Motor neuron (in vitro differentiated cells): ENCODE measurements at regions not wholly inside any gene's neighbourhood (a gene's known extent, or its start where the extent isn't known, plus 50 kb on each side); places are given as distances from the start of the nearest gene placed in this dataset.
"Not testable (repeated sequence)": the region's sequence is repeated elsewhere in the genome, so short reads cannot be mapped to it uniquely, and the experiment has no call there.

ENCODE experiments used
- ATAC-seq, 8 experiments: fragments of 200-7000 bp; cut with Tn5 transposase; replicated peaks in 6 of 8; 2 replicates each; pipeline ENCODE4 v1.8.0; 2021; ENCODE audit warnings: mild to moderate bottlenecking in 8 of 8, moderate library complexity in 8 of 8
- H3K27ac ChIP-seq, 2 donors: fragments of 250-450 bp; sonication (Bioruptor Pico); 2 replicates each; pipeline ENCODE4 v1.9.0; 2021; ENCODE audit warnings: antibody characterized with exemption in 2 of 2, mild to moderate bottlenecking in 2 of 2, moderate library complexity in 1 of 2
- H3K4me1 ChIP-seq, 2 donors: fragments of 250-450 bp; sonication (Bioruptor Pico); replicated peaks in 1 of 2; 2 replicates each; pipeline ENCODE4 v1.6.1; 2021; ENCODE audit warnings: antibody characterized with exemption in 2 of 2, mild to moderate bottlenecking in 2 of 2, moderate library complexity in 1 of 2
- H3K4me3 ChIP-seq, 5 donors: fragments of 250-450 bp; sonication (Bioruptor Pico); 2 replicates each; pipeline ENCODE4 v1.9.0; 2021; ENCODE audit warnings: antibody characterized with exemption in 5 of 5, mild to moderate bottlenecking in 5 of 5, moderate library complexity in 4 of 5
- WGBS, 10 experiments: fragments of 450-650 bp; shearing (Covaris generic); methylation state at CpG; one replicate each; pipeline ENCODE4 v1.0.0; 2022; 5-methylcytosine and 5-hydroxymethylcytosine counted together
- in situ Hi-C, 9 experiments: fragments of 400-800 bp; cut with MboI; loops; one replicate each; pipeline ENCODE4 v1.15.0; 2021; ENCODE audit warnings: low sequenced_read_pairs in 9 of 9, low pct_unique_long_range_greater_than_20kb in 2 of 9; ENCODE audit not compliant: unreplicated experiment in 9 of 9

DNA sequence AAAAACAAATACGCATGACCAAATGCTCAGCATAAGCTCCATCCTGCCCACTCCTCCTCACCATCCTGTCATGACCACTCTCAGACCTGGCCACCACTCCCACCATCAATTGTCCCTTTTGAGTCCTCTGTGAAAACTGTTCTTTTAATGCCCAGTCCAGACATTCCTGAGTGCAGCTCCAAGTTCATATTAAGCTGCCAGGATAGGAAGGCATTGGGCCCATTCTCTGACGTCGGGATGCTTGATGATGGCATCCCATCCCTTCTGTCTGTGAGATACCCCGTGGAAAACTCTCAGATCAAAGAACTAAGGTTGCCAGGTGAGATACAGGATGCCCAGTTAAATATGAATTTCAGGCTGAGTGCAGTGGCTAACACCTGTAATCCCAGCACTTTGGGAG is 89.9 kb upstream of the KIF5B start:
- WGBS, 10 experiments = 57 to 100% (median 88%) methylated on average over 1 to 3 of the region's 4 CpGs; no CpG with 5 or more reads in 1 of the 10 experiments
- Histone ChIP-seq H3K27ac (no peak overlapping the region), H3K4me3 (no peak overlapping the region), H3K4me1 (no peaks in the 10 kb centered on the region)
- ATAC-seq = no peak
- in situ Hi-C loops = no loop called here

DNA sequence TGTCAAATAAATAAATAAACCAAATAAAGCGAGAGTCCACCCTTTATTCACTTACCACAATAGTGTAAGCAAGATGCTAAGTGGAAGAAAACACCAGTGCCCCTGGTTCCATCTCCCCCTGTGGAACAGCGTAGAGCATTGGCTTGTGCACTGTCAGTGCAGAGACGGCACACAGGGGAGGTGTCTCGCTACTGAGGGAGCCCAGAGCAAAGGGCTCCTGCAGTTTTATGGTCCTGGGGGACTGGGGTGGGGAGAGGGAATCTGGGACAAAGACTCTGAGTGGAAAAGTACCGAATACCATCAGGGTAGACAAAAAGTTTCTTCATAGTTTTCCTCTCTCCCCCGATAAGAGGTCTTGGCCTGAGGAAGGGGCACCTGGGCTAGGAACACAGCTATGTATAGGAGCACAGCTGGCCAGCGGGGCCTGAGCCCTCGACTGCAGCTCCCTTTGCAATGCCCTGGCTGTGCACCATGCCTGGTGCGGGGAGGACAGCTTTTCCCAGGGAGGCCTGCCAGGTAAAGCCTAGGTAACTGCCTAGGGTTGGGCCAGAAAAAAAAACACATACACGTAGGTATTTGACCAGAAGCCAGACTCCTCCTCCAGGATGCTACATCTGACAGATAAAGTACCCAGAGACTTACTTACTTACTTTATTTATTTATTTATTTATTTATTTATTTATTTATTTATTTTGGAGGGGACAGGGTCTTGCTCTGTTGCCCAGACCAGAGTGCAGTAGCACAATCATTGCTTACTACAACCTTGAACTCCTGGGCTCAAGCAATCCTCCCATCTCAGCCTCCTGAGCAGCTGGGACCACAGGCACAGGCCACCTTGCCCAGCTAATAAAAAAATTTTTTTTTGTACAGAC is 88.8 kb upstream of the KIF5B start:
- Histone ChIP-seq H3K27ac (no peak overlapping the region), H3K4me1 (no peaks in the 10 kb centered on the region), H3K4me3 (no peak overlapping the region)
- in situ Hi-C loops = no loop called here
- no peak for ATAC-seq
- 39 to 85% (median 66%) methylated on average over 3 to 8 of the region's 10 CpGs; no CpG with 5 or more reads in 3 of the 10 experiments for WGBS, 10 experiments

DNA sequence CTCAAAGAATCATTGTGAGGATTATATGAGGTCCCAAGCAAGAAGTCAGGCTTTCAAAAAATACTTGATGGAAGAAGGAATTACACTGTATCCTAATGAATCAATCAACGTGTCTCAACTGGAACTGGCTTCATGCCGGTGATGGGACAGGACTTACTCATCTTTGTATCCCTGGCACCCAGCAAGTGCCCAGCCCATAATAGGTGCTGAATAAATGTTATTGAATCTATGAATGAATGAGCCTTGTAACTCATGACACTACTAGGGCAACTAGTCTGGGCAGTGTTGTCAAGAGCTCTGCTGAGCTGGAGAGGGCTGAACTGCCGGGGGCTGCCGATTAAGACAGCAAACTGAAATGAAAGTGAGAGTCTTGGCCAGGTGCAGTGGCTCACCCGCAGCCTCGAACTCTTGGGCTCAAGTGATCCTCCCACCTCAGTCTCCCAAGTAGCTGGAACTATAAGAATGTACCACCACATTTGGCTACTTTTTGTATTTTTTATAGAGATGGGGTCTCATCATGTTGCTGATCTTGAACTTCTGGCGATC is 87.2 kb upstream of the KIF5B start:
- Histone ChIP-seq H3K4me1 (peaks cover 0 to 3% of the 10 kb centered on the region in 2 donors), H3K4me3 (no peak overlapping the region), H3K27ac (no peak overlapping the region)
- in situ Hi-C loops = no loop called here
- ATAC-seq = no peak
- 68 to 100% (median 91%) methylated on average over 2 to 4 of the region's 7 CpGs; no CpG with 5 or more reads in 3 of the 10 experiments for WGBS, 10 experiments

DNA sequence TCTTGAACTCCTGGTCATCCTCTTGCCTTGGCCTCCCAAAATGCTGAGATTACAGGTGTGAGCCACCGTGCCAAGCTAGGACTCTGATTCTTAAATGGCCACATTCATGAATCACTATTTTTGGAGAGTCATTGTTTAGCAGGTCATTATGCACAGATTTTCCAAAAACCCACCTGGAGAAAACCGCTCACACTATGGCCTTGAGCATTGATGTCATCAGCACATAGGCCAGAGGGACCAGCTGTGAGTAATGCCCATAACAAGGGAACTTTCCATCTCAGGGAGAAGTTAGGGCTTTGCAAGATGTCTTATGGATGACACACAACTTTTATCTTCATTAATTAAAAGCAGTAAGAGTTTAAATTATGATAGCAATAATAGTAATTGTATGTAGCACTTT is 86.4 kb upstream of the KIF5B start:
- H3K4me3 ChIP-seq = no peak overlapping the region
- no peak for ATAC-seq
- WGBS, 10 experiments = 57 to 100% (median 83%) methylated on average over 1 to 2 of the region's 2 CpGs; no CpG with 5 or more reads in 3 of the 10 experiments
- H3K4me1 ChIP-seq = peaks cover 0 to 3% of the 10 kb centered on the region in 2 donors
- no peak overlapping the region for H3K27ac ChIP-seq
- in situ Hi-C loops = no loop called here

DNA sequence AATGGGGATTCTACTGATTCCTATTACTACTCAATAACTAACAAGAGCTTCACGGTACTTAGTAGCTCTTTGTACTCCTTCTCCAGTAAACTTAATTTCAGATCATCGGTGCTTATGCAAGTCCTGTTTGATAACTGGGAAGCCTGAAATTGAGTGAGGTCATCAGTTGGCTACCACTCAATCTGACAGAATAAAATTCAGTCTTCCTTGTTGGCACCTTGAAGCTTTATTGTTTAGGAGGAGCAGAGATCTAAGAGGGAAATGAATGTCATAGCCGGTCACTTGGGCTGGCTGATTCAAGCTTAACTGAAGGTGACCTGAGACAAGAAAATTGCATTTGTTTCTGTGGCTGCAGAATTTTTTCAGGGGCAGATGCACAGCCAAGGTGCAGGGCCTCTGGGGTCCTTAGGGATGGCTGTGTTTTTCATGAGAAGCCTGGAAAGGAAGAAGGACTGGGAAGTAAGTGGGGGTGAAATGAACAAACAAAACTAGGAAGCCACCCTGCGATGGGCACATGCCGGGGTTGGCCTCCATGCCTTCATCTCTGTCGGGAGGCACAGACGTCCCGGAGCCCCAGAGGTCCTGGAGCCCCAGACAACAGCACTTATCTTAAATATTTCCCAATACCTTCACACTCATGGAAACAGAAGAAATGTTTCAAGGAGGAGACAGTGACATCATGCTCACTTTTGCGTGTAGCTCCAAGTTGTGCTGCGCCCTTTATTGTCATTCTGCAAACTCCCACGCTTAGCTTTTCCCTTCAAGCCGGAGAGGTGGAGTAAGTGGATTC is 85.0 kb upstream of the KIF5B start:
- WGBS, 10 experiments = 43 to 100% (median 92%) methylated on average over 1 to 7 of the region's 12 CpGs; no CpG with 5 or more reads in 1 of the 10 experiments
- in situ Hi-C loops = no loop called here
- Histone ChIP-seq H3K27ac (no peak overlapping the region), H3K4me3 (no peak overlapping the region), H3K4me1 (peaks cover 0 to 3% of the 10 kb centered on the region in 2 donors)
- ATAC-seq = no peak

DNA sequence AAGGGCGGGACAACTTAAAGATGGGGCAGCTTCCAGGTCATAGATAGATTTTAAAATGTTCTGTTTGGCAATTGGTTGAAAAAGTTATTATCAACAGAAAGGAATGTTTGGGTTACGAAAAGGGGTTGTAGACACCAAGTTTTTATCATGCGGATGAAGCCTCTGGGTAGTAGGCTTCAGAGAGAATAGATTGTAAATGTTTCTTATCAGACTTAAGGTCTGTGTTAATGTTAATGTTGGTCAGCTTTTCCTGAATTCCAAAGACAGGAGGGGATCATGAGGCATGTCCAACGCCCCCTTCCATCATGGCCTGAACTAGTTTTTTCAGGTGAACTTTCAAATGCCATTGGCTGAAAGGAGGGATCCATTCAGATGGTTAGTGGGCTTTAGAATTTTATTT is 84.2 kb upstream of the KIF5B start:
- in situ Hi-C loops = no loop called here
- Histone ChIP-seq H3K4me3 (no peak overlapping the region), H3K4me1 (peaks cover 0 to 3% of the 10 kb centered on the region in 2 donors), H3K27ac (no peak overlapping the region)
- ATAC-seq = no peak
- 77 to 100% (median 83%) methylated on average over 1 to 4 of the region's 4 CpGs; no CpG with 5 or more reads in 1 of the 10 experiments for WGBS, 10 experiments

DNA sequence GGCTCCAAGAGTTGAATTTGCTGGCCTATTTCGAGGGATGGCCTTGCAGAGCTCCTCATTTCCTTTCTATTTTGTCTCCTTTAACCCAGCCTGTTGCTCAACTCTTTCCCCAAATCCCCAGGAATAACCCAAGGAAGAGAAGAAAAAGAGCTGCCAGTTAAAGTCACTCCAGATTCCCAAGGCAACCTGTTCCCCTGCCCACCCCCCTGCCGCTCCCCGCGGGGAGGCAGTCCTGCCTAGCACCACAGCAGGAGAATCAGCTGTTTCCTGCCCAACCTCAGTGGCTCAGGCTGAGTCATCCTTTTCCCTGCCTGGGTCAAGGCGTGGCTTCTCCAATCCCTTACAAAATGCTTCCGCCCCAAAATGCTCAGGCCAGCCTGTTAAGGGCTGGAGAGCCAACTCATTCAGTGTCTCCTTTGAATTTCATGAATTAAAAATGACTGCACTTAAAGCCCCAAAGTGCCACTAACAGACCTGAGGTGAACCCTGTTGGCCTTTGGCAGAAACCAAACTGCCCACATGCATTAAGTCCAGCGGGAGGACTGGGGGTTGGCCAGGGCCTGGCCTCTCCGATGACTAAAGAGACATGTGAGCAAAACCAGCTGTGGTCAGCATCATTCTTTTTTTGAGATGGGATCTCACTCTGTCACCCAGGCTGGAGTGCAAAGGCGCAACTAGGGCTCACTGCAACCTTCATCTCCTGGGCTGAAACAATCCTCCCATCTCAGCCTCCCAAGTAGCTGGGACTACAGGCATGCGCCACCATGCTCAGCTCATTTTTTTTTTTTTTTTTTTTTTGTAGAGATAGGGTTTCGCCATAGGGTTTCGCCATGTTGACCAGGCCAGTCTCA is 83.2 kb upstream of the KIF5B start:
- in situ Hi-C loops = no loop called here
- H3K27ac ChIP-seq = no peak overlapping the region
- peak; percentile 83 to 100 (median 94) for ATAC-seq

DNA sequence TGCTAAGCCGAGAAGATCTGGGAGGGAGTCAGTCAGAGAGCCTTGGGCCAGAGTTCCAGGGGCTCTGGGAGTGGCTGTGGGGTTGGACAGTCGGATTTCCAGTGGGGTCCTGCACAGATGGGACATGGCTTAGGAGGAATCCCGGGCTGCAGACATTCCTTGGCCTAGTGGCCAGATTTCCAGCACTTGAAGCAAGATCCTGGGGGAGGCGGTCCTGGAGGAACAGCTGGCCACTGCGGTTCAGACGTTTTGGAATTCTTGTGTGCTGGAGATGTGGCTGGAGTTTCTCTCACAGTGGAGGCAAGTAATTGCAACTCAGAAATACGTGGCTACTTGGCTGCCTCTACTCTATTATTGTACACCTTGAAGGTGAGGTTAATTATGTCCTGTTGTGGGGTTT is 80.7 kb upstream of the KIF5B start:
- WGBS, 10 experiments = 40 to 100% (median 65%) methylated on average over 1 to 4 of the region's 7 CpGs; no CpG with 5 or more reads in 3 of the 10 experiments
- H3K4me1 ChIP-seq, H3K27ac ChIP-seq, ATAC-seq, in situ Hi-C loops, H3K4me3 ChIP-seq: not testable (repeated sequence)

More for the DNA sequence above, 83.2 kb upstream of the KIF5B start:
- Histone ChIP-seq H3K4me3 (no peak overlapping the region), H3K4me1 (peaks cover 0 to 3% of the 10 kb centered on the region in 2 donors)
- WGBS, 10 experiments = 0 to 89% (median 53%) methylated on average over 1 to 10 of the region's 12 CpGs; no CpG with 5 or more reads in 2 of the 10 experiments

DNA sequence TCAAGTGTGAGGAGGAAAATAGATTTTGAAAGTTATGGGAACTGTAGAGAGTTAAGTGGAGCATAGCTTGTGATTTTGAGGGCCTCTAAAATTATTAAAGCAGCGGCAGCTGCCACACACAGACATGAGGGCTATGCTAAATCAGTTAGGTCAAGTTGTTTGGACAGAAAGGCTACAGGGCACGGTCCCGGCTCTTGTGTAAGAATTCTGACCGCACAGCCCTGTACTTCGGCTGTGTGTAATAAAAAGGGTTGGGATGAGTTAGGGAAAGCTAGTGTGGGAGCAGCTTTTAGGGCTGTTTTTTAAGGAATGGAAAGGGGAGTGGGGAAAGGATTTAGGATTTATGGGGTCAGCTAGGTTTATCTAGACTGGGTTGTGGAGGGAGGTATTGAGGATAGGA is 79.6 kb upstream of the KIF5B start:
- H3K4me3 ChIP-seq, ATAC-seq, in situ Hi-C loops, H3K27ac ChIP-seq, H3K4me1 ChIP-seq: not testable (repeated sequence)
- WGBS, 10 experiments = 77 to 100% (median 87%) methylated on average over 1 to 5 of the region's 5 CpGs; no CpG with 5 or more reads in 5 of the 10 experiments

DNA sequence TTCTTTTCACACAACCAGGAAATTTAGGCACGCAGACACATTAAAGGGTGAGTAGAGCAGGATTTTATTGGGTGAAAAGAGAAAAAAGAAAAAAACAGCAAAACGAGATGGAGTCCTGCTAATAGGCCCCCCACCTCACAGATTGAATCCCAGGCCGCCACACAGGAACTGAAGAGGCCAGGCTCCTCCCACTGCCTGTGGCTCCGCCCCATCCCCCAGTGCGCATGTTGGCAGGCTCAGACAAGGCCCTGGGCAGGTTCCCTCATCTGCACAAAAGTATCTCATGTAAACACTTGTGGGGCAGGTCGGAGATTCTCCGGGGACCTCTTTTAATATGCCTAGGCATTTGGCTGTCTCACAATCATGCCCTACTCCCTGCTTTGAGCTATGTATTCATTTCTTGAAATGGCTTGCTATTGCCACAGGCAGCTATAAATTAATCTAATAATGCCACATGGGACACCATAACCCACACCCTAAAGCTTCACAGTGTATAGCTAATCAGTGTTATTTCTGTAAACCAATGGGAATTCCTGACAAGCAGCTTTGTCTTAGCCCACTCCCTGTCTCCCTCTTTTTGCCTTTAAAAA is 76.2 kb upstream of the KIF5B start:
- H3K27ac ChIP-seq = no peak overlapping the region
- no peak overlapping the region for H3K4me3 ChIP-seq
- peaks cover 0 to 4% of the 10 kb centered on the region in 2 donors for H3K4me1 ChIP-seq
- WGBS, 10 experiments = 50 to 100% (median 72%) methylated on average over 1 to 6 of the region's 7 CpGs; no CpG with 5 or more reads in 1 of the 10 experiments
- in situ Hi-C loops = no loop called here
- ATAC-seq = peak in 4 of 8 experiments; percentile 27 to 84 (median 44)

DNA sequence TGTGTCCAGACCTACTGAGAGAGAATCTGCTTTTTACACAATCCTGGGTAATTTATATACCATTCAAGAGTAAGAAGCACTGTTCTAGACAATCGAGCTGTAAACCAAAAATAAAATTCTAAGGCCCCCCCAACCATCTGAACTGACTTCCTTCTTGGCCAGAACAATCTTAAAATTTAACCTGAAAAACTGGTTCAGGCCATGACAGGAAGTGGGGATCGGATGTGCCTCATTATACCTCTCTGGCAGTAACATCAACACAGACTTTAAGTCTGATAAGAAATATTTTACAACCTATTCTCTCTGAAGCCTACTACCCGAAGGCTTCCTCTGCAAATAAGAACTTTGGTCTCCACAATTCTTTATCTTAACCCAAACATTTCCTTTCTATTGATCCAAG is 75.2 kb upstream of the KIF5B start:
- in situ Hi-C loops = no loop called here
- Histone ChIP-seq H3K4me3 (no peak overlapping the region), H3K4me1 (peaks cover 0 to 4% of the 10 kb centered on the region in 2 donors), H3K27ac (no peak overlapping the region)
- ATAC-seq = peak in 1 of 8 experiments; percentile 43
- WGBS, 10 experiments = 36 to 100% (median 78%) methylated on average over 1 to 3 of the region's 3 CpGs; no CpG with 5 or more reads in 2 of the 10 experiments

DNA sequence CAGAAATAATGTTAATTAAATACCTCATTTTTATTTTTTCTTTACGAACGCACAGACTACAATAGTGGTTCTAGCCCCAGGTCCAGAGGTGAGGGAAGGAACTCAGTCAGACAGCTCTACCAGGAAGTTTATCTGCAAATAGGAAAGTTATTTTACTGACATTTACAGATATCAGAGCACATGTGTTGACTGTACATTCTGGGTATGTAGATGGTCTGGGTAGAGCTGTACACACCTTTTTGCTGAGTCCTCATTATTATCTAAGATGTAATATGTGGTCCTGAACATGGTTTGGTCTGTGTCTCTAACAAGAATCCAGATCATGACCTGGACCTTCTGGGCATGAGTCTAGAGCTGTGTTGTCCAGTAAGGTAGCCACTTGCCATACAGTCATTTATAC is 74.6 kb upstream of the KIF5B start:
- 100% methylated on average over 2 of the region's 2 CpGs; no CpG with 5 or more reads in 4 of the 10 experiments for WGBS, 10 experiments
- H3K27ac ChIP-seq = no peak overlapping the region
- no peak overlapping the region for H3K4me3 ChIP-seq
- peaks cover 0 to 4% of the 10 kb centered on the region in 2 donors for H3K4me1 ChIP-seq
- no peak for ATAC-seq
- in situ Hi-C loops = no loop called here
